ENCODE measurements at regions not wholly inside any gene's neighbourhood (a gene's known extent, or its start where the extent isn't known, plus 50 kb on each side); places are given as distances from the start of the nearest gene placed in this dataset.
A peak's percentile ranks its signal among the peaks of the same experiment; 100 is the strongest.

DNA sequence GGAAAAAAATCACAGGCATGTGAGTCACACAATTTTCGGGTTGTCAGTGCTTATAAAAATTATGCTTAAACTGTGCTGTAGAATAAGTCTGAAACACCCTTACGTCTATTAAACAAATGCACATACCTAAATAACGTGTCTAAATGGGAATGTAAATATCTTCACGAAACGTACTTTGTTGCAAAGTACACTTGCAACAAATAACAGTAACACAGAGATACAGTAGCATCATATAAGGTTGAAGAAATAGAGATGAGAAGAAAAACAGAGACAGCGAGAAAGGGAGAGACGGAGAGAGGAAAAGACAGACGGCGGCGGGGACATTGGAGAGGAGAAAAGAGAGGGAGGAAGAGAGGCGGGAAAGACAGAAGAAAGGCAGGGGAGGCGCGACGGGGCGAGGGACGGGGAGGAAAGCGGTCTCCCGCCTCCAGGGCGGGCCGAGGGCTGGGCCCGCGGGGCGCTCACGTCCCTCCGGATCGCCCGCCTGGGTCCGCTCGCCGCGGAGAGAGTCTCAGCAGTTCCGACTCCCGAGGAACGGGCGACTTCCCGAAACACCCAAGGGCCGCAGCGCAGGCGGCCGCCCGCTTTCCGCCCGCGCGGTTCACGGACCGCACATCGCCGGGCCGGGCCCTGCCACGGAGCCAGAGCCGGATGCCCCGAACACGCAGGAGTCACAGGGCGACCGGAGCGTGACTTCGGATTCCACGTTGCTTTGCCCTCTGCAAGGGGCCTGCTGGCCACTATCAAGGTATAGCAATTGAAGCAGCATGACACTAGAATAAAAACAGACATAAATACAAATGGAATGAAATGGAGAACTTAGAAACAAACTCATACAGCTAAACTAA is 153.4 kb downstream of the LMLN start:
- no peak for TF ChIP-seq MYC (IDR thresholded peaks at IDR 0.05; ENCODE audit: low read depth, low read length)
- no peak for TF ChIP-seq POLR2A (IDR thresholded peaks at IDR 0.05; ENCODE audit: low read depth, low read length)
- TF ChIP-seq, protein P1, sequence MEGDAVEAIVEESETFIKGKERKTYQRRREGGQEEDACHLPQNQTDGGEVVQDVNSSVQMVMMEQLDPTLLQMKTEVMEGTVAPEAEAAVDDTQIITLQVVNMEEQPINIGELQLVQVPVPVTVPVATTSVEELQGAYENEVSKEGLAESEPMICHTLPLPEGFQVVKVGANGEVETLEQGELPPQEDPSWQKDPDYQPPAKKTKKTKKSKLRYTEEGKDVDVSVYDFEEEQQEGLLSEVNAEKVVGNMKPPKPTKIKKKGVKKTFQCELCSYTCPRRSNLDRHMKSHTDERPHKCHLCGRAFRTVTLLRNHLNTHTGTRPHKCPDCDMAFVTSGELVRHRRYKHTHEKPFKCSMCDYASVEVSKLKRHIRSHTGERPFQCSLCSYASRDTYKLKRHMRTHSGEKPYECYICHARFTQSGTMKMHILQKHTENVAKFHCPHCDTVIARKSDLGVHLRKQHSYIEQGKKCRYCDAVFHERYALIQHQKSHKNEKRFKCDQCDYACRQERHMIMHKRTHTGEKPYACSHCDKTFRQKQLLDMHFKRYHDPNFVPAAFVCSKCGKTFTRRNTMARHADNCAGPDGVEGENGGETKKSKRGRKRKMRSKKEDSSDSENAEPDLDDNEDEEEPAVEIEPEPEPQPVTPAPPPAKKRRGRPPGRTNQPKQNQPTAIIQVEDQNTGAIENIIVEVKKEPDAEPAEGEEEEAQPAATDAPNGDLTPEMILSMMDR (IDR thresholded peaks at IDR 0.05; ENCODE audit: extremely low read depth in 1 of 2, insufficient read depth in 1 of 2, low read depth in 1 of 2, low read length in 2 of 2), result no peak
- no peak for TF ChIP-seq POLR2AphosphoS5 (IDR thresholded peaks at IDR 0.05; ENCODE audit: insufficient read depth, low read depth, low read length)
- peak; percentile 98 for TF ChIP-seq EZH2 (IDR thresholded peaks at IDR 0.05; ENCODE audit: borderline replicate concordance, low read depth, low read length, severe bottlenecking)
- TF ChIP-seq MAX (IDR thresholded peaks at IDR 0.05; ENCODE audit: insufficient read depth, insufficient read length), result no peak
- TF ChIP-seq GATA2 (IDR thresholded peaks at IDR 0.05; ENCODE audit: insufficient read depth, insufficient read length, low read depth, low read length), result no peak
- TF ChIP-seq JUN (IDR thresholded peaks at IDR 0.05; ENCODE audit: borderline replicate concordance, insufficient read depth, insufficient read length, low read depth), result no peak
- no peak for TF ChIP-seq FOS (IDR thresholded peaks at IDR 0.05; ENCODE audit: borderline replicate concordance, insufficient read depth, low read length)

All from endothelial cell of umbilical vein (primary cell).